ENCODE measurements at regions not wholly inside any gene's neighbourhood (a gene's known extent, or its start where the extent isn't known, plus 50 kb on each side); places are given as distances from the start of the nearest gene placed in this dataset.

DNA sequence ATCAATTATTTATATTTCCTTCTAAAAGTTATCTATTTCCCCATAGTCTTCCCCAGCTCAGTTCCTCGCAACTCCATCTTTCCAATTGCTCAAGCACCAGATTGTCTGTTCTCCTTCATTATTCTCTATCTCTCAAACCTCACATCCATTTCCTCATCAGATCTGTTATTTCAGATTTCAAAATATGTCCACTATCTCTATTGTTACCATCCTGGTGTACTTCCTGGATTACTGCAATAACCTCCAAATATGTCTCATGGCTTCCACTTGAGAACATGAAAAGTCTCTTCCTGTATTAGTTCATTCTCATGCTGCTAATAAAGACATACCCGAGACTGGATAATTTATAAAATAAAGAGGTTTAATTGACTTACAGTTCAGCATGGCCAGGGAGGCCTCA is 641.7 kb upstream of the ZEB2 start:
- DNase-seq, result no peak

DNA sequence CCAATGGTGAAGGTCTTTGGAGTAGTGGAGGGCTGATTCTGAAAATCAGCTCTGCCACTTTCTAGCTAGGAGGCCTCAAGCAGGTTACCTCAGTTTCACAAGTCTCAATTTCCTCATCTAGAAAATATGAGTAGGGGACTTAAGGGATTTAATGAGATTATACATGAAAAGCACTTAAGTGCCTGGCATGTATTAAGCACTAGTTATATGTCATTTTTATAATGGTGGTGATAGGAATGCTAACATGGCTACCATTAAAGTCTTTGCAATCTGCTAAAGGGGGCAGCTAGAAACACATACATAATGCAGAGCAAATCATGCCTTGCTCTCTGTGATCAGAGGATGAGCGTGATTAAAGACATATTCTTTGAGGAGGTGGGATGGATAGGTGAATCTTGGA is 640.9 kb upstream of the ZEB2 start:
- DNase-seq, result no peak

DNA sequence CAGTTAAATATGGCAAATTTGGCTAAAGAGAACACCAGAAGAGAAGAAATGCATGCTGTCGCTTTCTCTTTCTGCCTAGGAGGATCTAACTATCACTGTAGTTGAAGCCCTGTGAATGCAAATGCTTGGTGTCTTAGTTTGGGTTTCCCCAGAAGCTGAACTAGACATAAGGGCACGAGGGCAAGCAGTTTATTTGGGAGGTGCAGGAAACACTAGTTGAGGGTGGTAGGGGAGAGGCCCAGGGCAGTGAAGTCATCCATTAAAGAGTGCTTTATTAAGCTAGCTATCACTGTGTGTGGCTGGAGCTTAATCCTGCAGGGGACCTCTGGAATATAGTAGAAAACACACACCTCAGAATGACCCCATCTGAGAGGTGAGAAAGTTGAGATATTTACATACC is 639.8 kb upstream of the ZEB2 start:
- DNase-seq, result no peak

GRCh38 chr2:145157741-145158591 is 638.0 kb upstream of the ZEB2 start:
- no peak for DNase-seq

DNA sequence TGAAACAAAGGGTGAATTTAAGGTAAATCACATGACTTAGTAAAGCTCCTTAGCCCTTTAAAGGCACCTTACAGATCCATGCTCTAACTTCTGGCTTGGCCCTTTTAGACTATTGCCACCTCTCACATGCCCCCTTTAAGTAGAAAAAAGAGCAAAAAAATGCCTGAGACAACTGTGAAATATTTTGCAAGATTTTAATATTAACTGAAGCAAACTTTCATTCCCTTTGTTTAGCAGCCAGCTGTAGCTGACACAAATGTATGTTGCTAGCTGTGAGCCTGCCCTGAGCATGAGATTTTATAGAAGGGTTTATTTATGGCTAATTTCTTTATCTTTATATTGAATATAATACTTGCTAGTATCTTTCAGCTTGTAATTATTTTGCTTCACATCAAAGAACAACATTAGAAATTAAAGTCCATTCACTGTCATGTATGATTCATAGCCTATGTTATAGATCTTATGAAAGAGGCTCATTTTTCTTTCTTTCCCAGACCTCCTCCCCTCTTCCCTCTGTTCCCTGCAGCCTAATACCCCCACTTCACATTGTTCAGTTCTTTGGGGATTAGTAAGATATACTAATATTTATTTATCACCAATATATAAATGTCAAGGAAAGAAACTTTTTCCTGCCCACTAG is 637.2 kb upstream of the ZEB2 start:
- DNase-seq, result no peak

DNA sequence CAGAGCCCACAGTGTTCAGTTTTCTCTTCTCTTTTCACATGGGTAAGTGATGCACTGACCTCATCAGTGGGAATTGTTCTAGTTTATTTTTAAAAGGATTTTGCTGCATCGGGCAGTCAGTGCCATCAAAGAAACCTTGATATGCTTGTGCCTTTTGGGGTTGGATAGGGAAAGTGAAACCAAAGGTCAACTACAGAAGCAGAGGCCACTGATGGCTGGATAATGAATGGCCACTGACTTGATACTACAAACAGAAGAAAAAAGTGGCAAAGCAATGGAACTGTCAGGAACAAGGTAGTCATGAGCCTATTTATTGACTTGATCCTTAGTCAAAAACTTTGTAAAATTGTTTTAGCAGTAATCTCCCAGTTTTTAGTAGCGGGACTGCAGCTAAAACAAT is 636.3 kb upstream of the ZEB2 start:
- no peak for DNase-seq

DNA sequence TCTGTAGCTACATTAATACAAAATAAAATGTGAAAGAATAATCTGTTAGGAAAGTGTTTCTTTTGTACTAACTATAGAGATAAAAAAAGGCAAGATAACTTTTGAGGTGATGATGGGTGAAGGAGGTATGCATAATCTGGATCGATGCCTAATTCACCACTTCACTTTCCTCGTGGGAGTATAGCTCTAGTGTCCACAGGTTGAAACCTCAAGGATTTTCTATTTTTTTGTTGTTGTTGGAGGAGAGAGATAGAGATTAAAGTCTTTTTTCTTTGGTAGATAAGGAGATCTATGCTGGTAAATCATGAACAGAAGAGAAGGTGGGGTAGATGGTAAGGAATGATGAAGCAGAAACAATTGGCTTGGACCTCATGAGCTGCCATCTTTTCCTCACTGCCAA is 635.3 kb upstream of the ZEB2 start:
- no peak for DNase-seq

- no peak for DNase-seq
These were observed 634.8 kb upstream of the ZEB2 start for GRCh38 chr2:145154731-145155130.

DNA sequence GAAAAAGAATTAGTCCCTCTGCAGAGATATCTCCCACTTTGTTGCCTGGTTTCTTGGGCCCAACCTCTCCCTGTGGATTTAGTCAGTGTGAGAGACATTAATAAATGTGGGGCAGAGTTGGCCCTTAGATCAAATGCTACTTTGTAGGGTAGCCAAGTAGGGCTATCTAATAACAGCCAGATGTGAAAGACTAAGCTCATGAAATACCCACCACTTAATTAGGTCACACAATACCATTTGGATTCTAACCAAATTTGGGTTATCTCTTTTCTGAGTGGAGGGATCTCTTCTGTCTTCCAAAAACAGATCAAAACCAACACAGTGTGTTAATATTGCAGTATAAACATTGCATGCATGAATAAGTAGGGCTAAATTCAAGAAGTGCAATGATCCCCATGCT is 626.8 kb upstream of the ZEB2 start:
- no peak for DNase-seq

GRCh38 chr2:145144131-145144728 is 624.3 kb upstream of the ZEB2 start:
- DNase-seq, result no peak

- DNase-seq, result no peak
These were observed 622.1 kb upstream of the ZEB2 start for GRCh38 chr2:145141981-145142380.

GRCh38 chr2:145140658-145141057 is 620.7 kb upstream of the ZEB2 start:
- DNase-seq, result no peak

DNA sequence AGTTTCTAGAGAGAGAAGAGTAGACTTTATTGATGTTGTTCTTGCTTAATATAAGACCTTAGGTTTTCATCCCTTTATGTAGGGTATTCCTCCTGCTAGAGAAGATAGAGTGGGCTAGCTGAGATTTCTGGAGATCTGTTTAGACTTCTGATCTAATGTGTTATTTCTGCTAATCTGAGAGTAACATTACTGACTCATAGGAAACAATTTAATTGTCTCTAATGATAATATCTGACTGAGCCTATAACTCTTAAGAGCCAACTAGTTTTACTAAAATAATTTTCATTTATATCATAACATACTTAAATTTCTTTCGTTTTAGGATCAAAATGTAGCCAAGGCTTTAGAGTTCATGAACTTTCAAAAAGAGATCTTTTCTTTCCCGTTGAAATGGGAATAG is 618.7 kb upstream of the ZEB2 start:
- no peak for DNase-seq

DNA sequence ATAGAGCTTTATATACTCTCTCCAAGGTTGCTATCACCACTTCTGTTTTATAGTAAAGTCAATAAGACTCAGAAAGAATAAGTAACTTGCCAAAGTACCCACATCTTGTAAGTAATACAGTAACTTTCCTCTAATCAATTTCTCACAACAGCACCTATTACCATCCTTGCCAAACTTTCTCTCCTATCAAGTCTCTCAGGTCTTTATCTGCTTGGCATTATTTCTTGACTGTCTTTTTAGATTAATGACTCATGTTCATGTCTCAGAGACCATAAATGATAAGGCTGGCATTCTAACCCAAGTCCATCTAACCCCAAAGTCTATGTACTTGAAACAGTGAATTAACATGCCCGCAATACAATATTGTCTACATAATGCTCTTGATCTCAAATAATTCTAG is 618.0 kb upstream of the ZEB2 start:
- DNase-seq, result no peak

GRCh38 chr2:145137211-145137610 is 617.3 kb upstream of the ZEB2 start:
- DNase-seq, result no peak

DNA sequence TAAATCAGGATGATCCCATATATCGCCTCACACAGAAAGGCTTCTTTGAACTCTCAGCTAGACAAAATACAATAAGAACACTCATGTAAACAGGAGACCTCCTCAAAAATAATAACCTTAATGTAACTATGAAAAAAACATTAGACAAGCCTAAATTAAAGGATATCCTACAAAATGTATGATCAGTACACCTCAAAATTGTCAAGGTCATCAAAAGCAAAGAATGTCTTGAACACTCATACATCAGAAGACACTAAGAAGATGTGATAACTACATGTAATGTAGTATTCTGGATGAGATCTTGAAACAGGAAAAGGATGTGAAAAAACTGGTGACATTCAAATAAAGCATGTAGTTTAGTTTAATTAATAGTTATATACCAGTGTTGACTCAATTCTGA is 616.8 kb upstream of the ZEB2 start:
- DNase-seq, result no peak

- DNase-seq, result no peak
These were observed 606.2 kb upstream of the ZEB2 start for GRCh38 chr2:145126146-145126545.

DNA sequence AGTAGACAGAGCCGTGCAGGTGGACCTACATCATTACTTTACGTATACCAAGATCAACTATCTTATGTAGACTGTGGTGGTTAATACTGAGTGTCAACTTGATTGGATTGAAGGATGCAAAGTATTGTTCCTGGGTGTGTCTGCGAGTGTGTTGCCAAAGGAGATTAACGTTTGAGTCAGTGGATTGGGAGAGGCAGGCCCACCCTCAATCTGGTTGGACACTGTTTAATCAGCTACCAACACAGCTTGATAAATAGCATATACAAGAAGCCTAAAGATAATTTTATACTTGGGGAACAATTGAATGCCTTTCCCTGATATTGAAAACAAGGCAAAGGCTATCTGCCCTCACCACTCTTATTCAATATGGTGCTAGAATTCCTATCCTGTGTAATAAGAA is 604.2 kb upstream of the ZEB2 start:
- DNase-seq, result no peak

DNA sequence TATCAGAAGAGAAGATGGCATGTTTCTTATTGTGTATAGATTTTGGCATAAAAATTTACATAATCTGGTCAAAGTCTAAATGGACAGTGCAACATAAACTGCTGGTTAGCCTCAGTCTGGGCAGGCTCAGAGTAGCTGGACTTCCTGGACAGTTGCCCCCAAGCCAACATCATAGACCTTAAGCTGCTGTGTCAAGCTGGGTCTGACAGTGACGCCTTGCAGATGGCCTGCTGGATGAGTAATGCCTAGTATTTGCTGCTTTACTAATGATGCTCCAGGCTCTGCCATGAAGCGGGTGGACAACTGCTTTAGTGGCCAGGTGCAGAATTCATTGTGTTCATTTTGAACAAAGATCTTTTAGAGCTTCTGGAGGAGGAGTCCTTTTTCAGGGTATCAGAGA is 603.7 kb upstream of the ZEB2 start:
- DNase-seq, result no peak

DNA sequence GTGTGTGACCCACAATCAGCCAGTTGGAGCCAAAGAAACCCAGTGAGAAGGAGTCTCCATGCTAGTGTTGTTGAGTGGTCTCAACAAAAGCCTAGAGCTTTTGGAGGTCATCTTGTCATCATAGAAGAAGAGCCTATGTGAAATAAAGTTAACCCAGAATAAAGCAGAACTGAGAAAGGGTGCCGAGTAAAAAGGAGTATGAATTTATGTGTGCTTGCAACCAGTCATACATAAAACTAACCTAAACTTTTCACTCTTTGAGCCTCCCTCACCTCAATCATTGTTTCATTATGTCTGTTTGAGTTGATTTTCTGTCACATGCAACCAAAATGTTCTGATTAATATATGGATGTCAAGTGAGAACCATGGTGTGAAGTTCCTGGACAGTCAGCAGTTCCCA is 599.3 kb upstream of the ZEB2 start:
- no peak for DNase-seq

- no peak for DNase-seq
These were observed 597.2 kb upstream of the ZEB2 start for GRCh38 chr2:145116834-145117725.

DNA sequence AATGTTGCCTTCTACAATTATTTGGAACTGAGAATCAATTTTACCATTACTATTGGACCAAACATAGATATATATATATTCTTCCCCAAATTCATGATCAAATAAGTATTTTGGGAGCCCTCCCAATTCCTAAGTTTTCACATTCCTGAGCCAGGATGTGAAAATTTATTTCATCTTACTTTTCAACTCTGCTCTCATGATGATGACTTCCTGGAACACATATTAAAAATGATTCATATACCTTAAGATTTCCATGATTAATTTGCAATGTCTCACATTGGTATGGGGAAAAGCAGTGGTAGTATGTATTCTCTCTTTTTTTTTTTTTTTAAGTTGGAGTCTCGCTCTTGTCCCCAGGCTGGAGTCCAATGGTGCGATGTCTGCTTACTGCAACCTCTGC is 596.1 kb upstream of the ZEB2 start:
- DNase-seq, result no peak

DNA sequence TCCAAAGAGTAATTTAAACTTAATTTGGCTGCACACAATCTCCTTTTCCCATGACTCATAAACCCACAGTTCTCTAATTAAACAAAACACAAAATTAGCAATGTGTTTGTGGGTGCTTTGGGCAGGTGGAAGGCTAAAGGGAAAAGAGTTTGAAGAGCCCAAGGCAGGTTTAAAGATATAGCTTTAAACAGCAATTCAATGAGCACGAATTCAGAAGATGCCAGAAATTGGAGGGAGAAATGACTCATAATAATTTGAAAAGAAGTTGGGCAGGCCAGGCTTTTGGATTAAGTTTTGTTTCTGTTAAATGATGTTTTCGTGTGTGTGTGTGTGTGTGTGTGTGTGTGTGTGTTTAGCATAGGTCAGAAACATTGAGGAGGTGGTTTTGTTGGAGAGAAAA is 594.8 kb upstream of the ZEB2 start:
- DNase-seq, result no peak

Data from NCI-H1105 treated with DMSO at 0.1 percent for 48 hours (cell line).